ENCODE measurements at regions not wholly inside any gene's neighbourhood (a gene's known extent, or its start where the extent isn't known, plus 50 kb on each side); places are given as distances from the start of the nearest gene placed in this dataset.

DNA sequence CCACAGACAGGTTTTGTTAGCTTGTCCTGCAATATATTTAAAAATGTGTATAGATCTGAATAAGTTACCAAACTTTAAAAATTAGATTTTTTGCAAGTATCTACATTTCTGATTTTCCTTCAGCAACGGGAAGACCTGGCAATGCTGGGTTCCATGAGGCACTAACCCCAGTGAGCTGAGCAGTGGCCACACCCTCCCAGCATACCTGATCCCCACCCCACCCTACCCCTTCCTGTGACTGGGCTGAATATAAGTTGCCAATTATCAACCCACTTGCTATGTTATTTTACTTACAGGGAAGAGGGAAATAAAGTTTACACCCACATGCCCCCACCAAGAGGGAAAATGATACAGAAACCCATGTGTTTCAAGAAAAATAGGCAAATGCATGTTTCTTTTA is 70.3 kb upstream of the RALGAPA2 start:
- Histone ChIP-seq H3K4me1 (ENCODE audit: low read depth) (no peaks in the 10 kb centered on the region), H3K9me3 (ENCODE audit: low read depth) (no peaks in the 10 kb centered on the region), H3K27ac (no peak overlapping the region), H3K27me3 (no peaks in the 10 kb centered on the region), H3K36me3 (no peaks in the 10 kb centered on the region), H3K4me3 (no peak overlapping the region)
- TF ChIP-seq CTCF (IDR thresholded peaks at IDR 0.05; ENCODE audit: low read depth, low read length), result no peak
- DNase-seq (ENCODE audit: low read depth in 1 of 2, low spot score in 1 of 2), result no peak

DNA sequence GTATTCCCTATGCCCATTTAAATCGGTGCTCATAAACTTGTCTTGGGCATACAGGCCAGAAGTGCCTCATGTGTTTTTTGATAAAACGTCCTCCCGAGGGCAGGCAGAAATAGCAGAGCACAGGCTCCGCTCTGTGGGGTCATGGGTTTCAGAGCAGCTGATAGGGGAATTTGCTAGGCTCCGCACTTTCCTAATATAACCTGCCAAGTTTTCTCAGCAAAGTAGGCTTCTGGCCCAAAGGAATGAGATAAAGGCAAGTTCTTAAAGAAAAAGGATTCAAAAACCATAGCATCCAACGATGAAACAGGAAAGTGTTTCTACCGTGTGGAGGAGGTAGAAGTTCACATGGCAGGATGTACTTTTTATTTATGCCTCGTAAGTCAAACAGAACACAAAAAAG is 69.8 kb upstream of the RALGAPA2 start:
- peak in 1 of 2 donors; percentile 17 for DNase-seq (ENCODE audit: low read depth in 1 of 2, low spot score in 1 of 2)
- H3K27ac ChIP-seq, result no peak overlapping the region
- H3K4me1 ChIP-seq (ENCODE audit: low read depth), result no peaks in the 10 kb centered on the region
- no peaks in the 10 kb centered on the region for H3K9me3 ChIP-seq (ENCODE audit: low read depth)
- H3K27me3 ChIP-seq, result no peaks in the 10 kb centered on the region
- H3K4me3 ChIP-seq, result no peak overlapping the region
- TF ChIP-seq CTCF (IDR thresholded peaks at IDR 0.05; ENCODE audit: low read depth, low read length), result no peak
- H3K36me3 ChIP-seq, result no peaks in the 10 kb centered on the region

GRCh38 chr20:20781029-20781428 is 68.6 kb upstream of the RALGAPA2 start:
- no peaks in the 10 kb centered on the region for H3K4me1 ChIP-seq (ENCODE audit: low read depth)
- no peak for DNase-seq (ENCODE audit: low read depth in 1 of 2, low spot score in 1 of 2)
- no peak overlapping the region for H3K27ac ChIP-seq
- TF ChIP-seq CTCF (IDR thresholded peaks at IDR 0.05; ENCODE audit: low read depth, low read length), result no peak
- no peak overlapping the region for H3K4me3 ChIP-seq
- H3K36me3 ChIP-seq, result no peaks in the 10 kb centered on the region
- no peaks in the 10 kb centered on the region for H3K9me3 ChIP-seq (ENCODE audit: low read depth)
- no peaks in the 10 kb centered on the region for H3K27me3 ChIP-seq

GRCh38 chr20:20780127-20780824 is 67.8 kb upstream of the RALGAPA2 start:
- H3K4me1 ChIP-seq (ENCODE audit: low read depth), result no peaks in the 10 kb centered on the region
- peak in 1 of 2 donors; percentile 17 for DNase-seq (ENCODE audit: low read depth in 1 of 2, low spot score in 1 of 2)
- H3K36me3 ChIP-seq, result no peaks in the 10 kb centered on the region
- no peaks in the 10 kb centered on the region for H3K9me3 ChIP-seq (ENCODE audit: low read depth)
- TF ChIP-seq CTCF (IDR thresholded peaks at IDR 0.05; ENCODE audit: low read depth, low read length), result no peak
- no peak overlapping the region for H3K4me3 ChIP-seq
- no peaks in the 10 kb centered on the region for H3K27me3 ChIP-seq
- no peak overlapping the region for H3K27ac ChIP-seq

- no peak for DNase-seq (ENCODE audit: low read depth in 1 of 2, low spot score in 1 of 2)
- H3K4me3 ChIP-seq, result no peak overlapping the region
- no peaks in the 10 kb centered on the region for H3K36me3 ChIP-seq
- H3K27me3 ChIP-seq, result no peaks in the 10 kb centered on the region
- TF ChIP-seq CTCF (IDR thresholded peaks at IDR 0.05; ENCODE audit: low read depth, low read length), result no peak
- H3K27ac ChIP-seq, result no peak overlapping the region
- no peaks in the 10 kb centered on the region for H3K4me1 ChIP-seq (ENCODE audit: low read depth)
- no peaks in the 10 kb centered on the region for H3K9me3 ChIP-seq (ENCODE audit: low read depth)
Observed at GRCh38 chr20:20778676-20779075, 66.2 kb upstream of the RALGAPA2 start.
